Endothelial cell (in vitro differentiated cells): ENCODE measurements at regions not wholly inside any gene's neighbourhood (a gene's known extent, or its start where the extent isn't known, plus 50 kb on each side); places are given as distances from the start of the nearest gene placed in this dataset.

Experiments
- DNase-seq: peaks from one replicate; pipeline ENCODE4 v3.0.0; 2021; ENCODE audit warnings: low spot score
- H3K27ac Mint-ChIP-seq: one replicate; pipeline ENCODE4 v1.8.0; 2021; ENCODE audit warnings: mixed read lengths, inconsistent platforms; ENCODE audit not compliant: unreplicated experiment
- H3K27me3 Mint-ChIP-seq: one replicate; pipeline ENCODE4 v1.8.0; 2021; ENCODE audit warnings: mild to moderate bottlenecking, moderate library complexity, mixed read lengths, inconsistent platforms; ENCODE audit not compliant: unreplicated experiment
- H3K36me3 Mint-ChIP-seq: one replicate; pipeline ENCODE4 v1.8.0; 2021; ENCODE audit warnings: mild to moderate bottlenecking, low read depth, mixed read lengths, inconsistent platforms; ENCODE audit not compliant: unreplicated experiment
- H3K4me1 Mint-ChIP-seq: one replicate; pipeline ENCODE4 v1.8.0; 2021; ENCODE audit warnings: mild to moderate bottlenecking, mixed read lengths, inconsistent platforms; ENCODE audit not compliant: unreplicated experiment
- H3K4me3 Mint-ChIP-seq: one replicate; pipeline ENCODE4 v1.8.0; 2021; ENCODE audit warnings: mild to moderate bottlenecking, mixed read lengths, inconsistent platforms; ENCODE audit not compliant: unreplicated experiment
- H3K9me3 Mint-ChIP-seq: one replicate; pipeline ENCODE4 v1.8.0; 2021; ENCODE audit warnings: mixed read lengths, inconsistent platforms; ENCODE audit not compliant: unreplicated experiment
- CTCF ChIP-seq: fragments of 200-600 bp; sonication (generic); IDR thresholded peaks from one replicate; pipeline ENCODE4 v1.5.0; 2021; ENCODE audit warnings: antibody characterized with exemption; ENCODE audit not compliant: unreplicated experiment

GRCh38 chr1:238499021-238499420, 608.3 kb upstream of the ZP4 start:
- no peak overlapping the region for H3K4me3 Mint-ChIP-seq
- DNase-seq = no peak
- no peaks in the 10 kb centered on the region for H3K4me1 Mint-ChIP-seq
- no peaks in the 10 kb centered on the region for H3K27me3 Mint-ChIP-seq
- H3K27ac Mint-ChIP-seq = no peak overlapping the region
- no peaks in the 10 kb centered on the region for H3K36me3 Mint-ChIP-seq
- TF ChIP-seq CTCF = no peak
- no peaks in the 10 kb centered on the region for H3K9me3 Mint-ChIP-seq

DNA sequence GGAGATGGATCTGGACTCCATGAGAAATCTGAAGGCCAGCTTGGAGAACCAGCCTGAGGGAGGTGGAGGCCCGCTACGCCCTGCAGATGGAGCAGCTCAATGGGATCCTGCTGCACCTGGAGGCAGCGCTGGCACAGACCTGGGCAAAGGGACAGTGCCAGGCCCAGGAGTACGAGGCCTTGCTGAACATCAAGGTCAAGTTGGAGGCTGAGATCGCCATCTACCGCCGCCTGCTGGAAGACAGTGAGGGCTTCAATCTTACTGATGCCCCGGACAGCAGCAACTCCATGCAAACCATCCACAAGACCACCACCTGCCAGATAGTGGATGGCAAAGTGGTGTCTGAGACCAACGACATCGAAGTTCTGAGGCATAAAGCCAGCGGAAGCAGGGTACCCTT, 601.5 kb upstream of the ZP4 start:
- Mint-ChIP-seq H3K4me3 (no peak overlapping the region), H3K4me1 (no peaks in the 10 kb centered on the region), H3K9me3 (no peaks in the 10 kb centered on the region), H3K36me3 (no peaks in the 10 kb centered on the region), H3K27ac (no peak overlapping the region), H3K27me3 (peaks cover 1% of the 10 kb centered on the region)
- TF ChIP-seq CTCF = no peak
- DNase-seq = no peak

GRCh38 chr1:238491265-238491664, 600.5 kb upstream of the ZP4 start:
- TF ChIP-seq CTCF = no peak
- H3K27me3 Mint-ChIP-seq = peaks cover 1% of the 10 kb centered on the region
- no peaks in the 10 kb centered on the region for H3K36me3 Mint-ChIP-seq
- no peak for DNase-seq
- no peaks in the 10 kb centered on the region for H3K4me1 Mint-ChIP-seq
- no peak overlapping the region for H3K4me3 Mint-ChIP-seq
- H3K9me3 Mint-ChIP-seq = no peaks in the 10 kb centered on the region
- H3K27ac Mint-ChIP-seq = no peak overlapping the region

- TF ChIP-seq CTCF = no peak
- H3K9me3 Mint-ChIP-seq = no peaks in the 10 kb centered on the region
- H3K36me3 Mint-ChIP-seq = no peaks in the 10 kb centered on the region
- H3K4me1 Mint-ChIP-seq = no peaks in the 10 kb centered on the region
- DNase-seq = no peak
- no peak overlapping the region for H3K27ac Mint-ChIP-seq
- H3K27me3 Mint-ChIP-seq = peaks cover 1% of the 10 kb centered on the region
- H3K4me3 Mint-ChIP-seq = no peak overlapping the region
These were observed 598.3 kb upstream of the ZP4 start for GRCh38 chr1:238489006-238489405.

GRCh38 chr1:238488401-238488800, 597.7 kb upstream of the ZP4 start:
- no peak for DNase-seq
- no peak for TF ChIP-seq CTCF
- H3K4me1 Mint-ChIP-seq = no peaks in the 10 kb centered on the region
- no peak overlapping the region for H3K4me3 Mint-ChIP-seq
- peaks cover 1% of the 10 kb centered on the region for H3K27me3 Mint-ChIP-seq
- H3K27ac Mint-ChIP-seq = no peak overlapping the region
- H3K36me3 Mint-ChIP-seq = no peaks in the 10 kb centered on the region
- H3K9me3 Mint-ChIP-seq = no peaks in the 10 kb centered on the region
